PC-3 (cell line): ENCODE measurements at regions not wholly inside any gene's neighbourhood (a gene's known extent, or its start where the extent isn't known, plus 50 kb on each side); places are given as distances from the start of the nearest gene placed in this dataset.

Experiments used
- CTCF ChIP-seq: fragments of 300-600 bp; sonication (generic); conservative IDR thresholded peaks from 2 replicates; pipeline ENCODE4 v1.5.1; 2017; ENCODE audit warnings: antibody characterized with exemption, low read depth, mild to moderate bottlenecking, low read length
- EZH2 ChIP-seq: fragments of 300-600 bp; sonication (generic); IDR thresholded peaks from one replicate; pipeline ENCODE4 v1.6.1; 2017; ENCODE audit warnings: antibody characterized with exemption, mild to moderate bottlenecking, low read length; ENCODE audit not compliant: unreplicated experiment
- EZH2phosphoT487 ChIP-seq: fragments of 300-600 bp; sonication (generic); IDR thresholded peaks from 2 replicates; pipeline ENCODE4 v1.6.1; 2018; ENCODE audit warnings: mild to moderate bottlenecking, antibody characterized with exemption, low read length, borderline replicate concordance

- TF ChIP-seq CTCF (no peak), EZH2 (no peak), EZH2phosphoT487 (no peak)
Measured at GRCh38 chr1:231095595-231095994, 55.5 kb upstream of the FAM89A start.
